ENCODE measurements at regions not wholly inside any gene's neighbourhood (a gene's known extent, or its start where the extent isn't known, plus 50 kb on each side); places are given as distances from the start of the nearest gene placed in this dataset.
"Not testable (repeated sequence)": the region's sequence is repeated elsewhere in the genome, so short reads cannot be mapped to it uniquely, and the experiment has no call there.

DNA sequence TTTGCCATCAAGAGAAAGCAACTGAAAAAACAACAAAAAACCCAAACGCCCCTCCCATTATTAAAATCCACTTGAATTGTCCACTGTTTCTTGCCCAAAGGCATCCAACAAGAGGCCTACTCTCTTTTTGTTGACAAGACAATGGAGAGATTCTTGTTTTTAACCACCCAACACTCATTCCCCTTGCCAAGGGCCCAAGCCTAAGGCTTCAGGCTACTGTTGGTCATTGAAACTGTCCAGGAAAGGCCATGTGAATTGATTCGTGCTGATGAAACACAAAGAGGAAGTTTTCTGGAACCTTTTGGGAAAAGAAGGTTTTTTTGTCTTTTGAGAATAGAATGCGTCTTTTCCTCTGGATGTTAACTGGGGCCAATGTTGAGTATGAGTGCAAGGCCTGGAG is 157.4 kb upstream of the PFN2 start:
- TF ChIP-seq, protein P1, sequence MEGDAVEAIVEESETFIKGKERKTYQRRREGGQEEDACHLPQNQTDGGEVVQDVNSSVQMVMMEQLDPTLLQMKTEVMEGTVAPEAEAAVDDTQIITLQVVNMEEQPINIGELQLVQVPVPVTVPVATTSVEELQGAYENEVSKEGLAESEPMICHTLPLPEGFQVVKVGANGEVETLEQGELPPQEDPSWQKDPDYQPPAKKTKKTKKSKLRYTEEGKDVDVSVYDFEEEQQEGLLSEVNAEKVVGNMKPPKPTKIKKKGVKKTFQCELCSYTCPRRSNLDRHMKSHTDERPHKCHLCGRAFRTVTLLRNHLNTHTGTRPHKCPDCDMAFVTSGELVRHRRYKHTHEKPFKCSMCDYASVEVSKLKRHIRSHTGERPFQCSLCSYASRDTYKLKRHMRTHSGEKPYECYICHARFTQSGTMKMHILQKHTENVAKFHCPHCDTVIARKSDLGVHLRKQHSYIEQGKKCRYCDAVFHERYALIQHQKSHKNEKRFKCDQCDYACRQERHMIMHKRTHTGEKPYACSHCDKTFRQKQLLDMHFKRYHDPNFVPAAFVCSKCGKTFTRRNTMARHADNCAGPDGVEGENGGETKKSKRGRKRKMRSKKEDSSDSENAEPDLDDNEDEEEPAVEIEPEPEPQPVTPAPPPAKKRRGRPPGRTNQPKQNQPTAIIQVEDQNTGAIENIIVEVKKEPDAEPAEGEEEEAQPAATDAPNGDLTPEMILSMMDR (IDR thresholded peaks at IDR 0.05; ENCODE audit: insufficient read depth, low read depth, low read length), result no peak
- no peaks in the 10 kb centered on the region for H3K36me3 ChIP-seq (ENCODE audit: control insufficient read depth, insufficient read depth, low read length)
- no peak for DNase-seq (ENCODE audit: low read depth)
- H3K4me3 ChIP-seq (ENCODE audit: low read depth, low read length), result no peak overlapping the region
- ChIA-PET POLR2A (no interaction called here), CTCF (interaction anchor here (1.8 kb wide), 1 partner anchor 17 kb away, joined by 4 read pairs; no protein-coding TSS in a partner anchor)
- no peaks in the 10 kb centered on the region for H3K27me3 ChIP-seq (ENCODE audit: control insufficient read depth, insufficient read depth, low read length)

DNA sequence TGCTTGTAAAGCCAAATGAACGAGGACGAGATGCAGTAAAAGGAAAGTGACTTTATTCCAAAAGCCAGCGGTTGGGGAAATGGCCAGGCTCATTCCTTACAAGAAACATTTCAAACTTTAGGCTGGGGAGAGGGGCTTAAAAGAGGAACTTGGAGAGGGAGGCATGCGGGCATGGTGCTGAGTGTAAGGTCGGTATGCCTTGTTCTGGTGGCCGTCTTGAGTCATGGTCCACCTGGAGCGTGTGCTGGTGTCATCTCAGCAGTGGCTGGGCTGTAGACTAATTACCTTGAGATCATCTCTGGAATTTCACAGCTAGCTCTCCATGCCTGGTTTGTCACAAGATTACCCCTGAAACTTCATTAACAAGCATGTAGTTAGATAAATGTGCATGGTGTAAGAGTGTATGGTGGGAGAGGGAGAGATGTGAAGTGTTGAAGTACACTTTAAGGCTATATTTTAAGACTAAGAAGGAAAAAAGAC is 156.4 kb upstream of the PFN2 start:
- no peaks in the 10 kb centered on the region for H3K36me3 ChIP-seq (ENCODE audit: control insufficient read depth, insufficient read depth, low read length)
- TF ChIP-seq, protein P1 (IDR thresholded peaks at IDR 0.05; ENCODE audit: insufficient read depth, low read depth, low read length), result no peak
- DNase-seq (ENCODE audit: low read depth), result no peak
- POLR2A ChIA-PET, result no interaction called here
- no peak overlapping the region for H3K4me3 ChIP-seq (ENCODE audit: low read depth, low read length)
- CTCF ChIA-PET, result interaction anchor here (1.7 kb wide), 1 partner anchor 11 kb away, joined by 4 read pairs; no protein-coding TSS in a partner anchor
- no peaks in the 10 kb centered on the region for H3K27me3 ChIP-seq (ENCODE audit: control insufficient read depth, insufficient read depth, low read length)

GRCh38 chr3:150124142-150124541 is 153.4 kb upstream of the PFN2 start:
- CTCF ChIA-PET, result no interaction called here

DNA sequence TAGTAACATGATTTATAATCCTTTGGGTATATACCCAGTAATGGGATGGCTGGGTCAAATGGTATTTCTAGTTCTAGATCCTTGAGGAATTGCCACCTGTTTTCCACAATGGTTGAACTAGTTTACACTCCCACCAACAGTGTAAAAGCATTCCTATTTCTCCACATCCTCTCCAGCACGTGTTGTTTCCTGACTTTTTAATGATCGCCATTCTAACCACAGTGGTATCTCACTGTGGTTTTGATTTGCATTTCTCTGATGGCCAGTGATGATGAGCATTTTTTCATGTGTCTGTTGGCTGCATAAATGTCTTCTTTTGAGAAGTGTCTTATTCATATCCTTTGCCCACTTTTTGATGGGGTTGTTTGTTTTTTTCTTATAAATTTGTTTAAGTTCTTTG is 152.6 kb upstream of the PFN2 start:
- POLR2A ChIA-PET; DNase-seq (ENCODE audit: low read depth); CTCF ChIA-PET; H3K36me3 ChIP-seq (ENCODE audit: control insufficient read depth, insufficient read depth, low read length); H3K4me3 ChIP-seq (ENCODE audit: low read depth, low read length); H3K27me3 ChIP-seq (ENCODE audit: control insufficient read depth, insufficient read depth, low read length): not testable (repeated sequence)

More at GRCh38 chr3:150124142-150124541, 153.4 kb upstream of the PFN2 start:
- no peaks in the 10 kb centered on the region for H3K36me3 ChIP-seq (ENCODE audit: control insufficient read depth, insufficient read depth, low read length)
- H3K4me3 ChIP-seq (ENCODE audit: low read depth, low read length), result no peak overlapping the region
- TF ChIP-seq, protein P1 (IDR thresholded peaks at IDR 0.05; ENCODE audit: insufficient read depth, low read depth, low read length), result no peak
- POLR2A ChIA-PET, result no interaction called here
- no peak for DNase-seq (ENCODE audit: low read depth)
- H3K27me3 ChIP-seq (ENCODE audit: control insufficient read depth, insufficient read depth, low read length), result no peaks in the 10 kb centered on the region; the same call in 1 of the 2 replicates

DNA sequence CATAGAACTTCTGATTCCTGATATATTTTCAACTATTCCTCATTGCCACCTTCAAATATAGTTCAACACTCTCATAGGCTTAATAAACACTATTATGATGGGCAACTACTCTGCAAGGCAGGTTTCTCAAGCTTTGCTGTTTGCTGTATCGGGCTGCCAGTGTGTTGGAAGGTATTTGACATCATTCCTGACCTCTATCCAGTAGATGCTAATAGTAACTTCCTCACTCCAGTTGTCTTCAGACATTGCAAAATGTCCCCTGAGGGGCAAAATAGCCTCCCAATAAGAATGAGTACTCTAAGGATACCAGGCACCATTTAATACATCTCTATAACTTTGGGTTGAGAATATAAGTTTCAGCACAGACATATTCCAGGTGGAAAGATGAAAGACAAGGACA is 147.5 kb upstream of the PFN2 start:
- Histone ChIP-seq H3K36me3 (ENCODE audit: control insufficient read depth, insufficient read depth, low read length) (no peaks in the 10 kb centered on the region), H3K27me3 (ENCODE audit: control insufficient read depth, insufficient read depth, low read length) (no peaks in the 10 kb centered on the region; the same call in 1 of the 2 replicates), H3K4me3 (ENCODE audit: low read depth, low read length) (no peak overlapping the region)
- DNase-seq (ENCODE audit: low read depth), result no peak
- POLR2A ChIA-PET, result no interaction called here
- TF ChIP-seq, protein P1 (IDR thresholded peaks at IDR 0.05; ENCODE audit: insufficient read depth, low read depth, low read length), result no peak
- CTCF ChIA-PET, result interaction anchor here (0.9 kb wide), 1 partner anchor 14 kb away, joined by 3 read pairs; no protein-coding TSS in a partner anchor

DNA sequence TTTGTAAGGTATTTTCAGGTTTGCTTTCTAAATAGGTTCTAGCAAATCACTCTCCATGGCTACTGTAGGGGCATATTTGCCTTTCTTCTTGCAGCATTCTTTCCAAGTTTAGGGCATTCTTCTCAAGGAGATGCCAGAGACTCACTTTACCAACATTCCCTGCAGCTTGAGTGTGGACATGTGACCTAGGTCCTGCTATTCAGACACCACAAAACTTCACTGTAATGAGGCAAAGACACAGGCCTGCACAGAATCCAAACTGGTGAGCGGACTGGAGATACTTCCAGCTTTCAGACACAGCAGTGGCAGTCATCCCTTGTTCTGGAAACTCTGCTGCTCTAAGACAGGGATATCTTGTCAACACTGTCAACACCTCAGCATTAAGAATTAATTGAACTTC is 146.4 kb upstream of the PFN2 start:
- Histone ChIP-seq H3K27me3 (ENCODE audit: control insufficient read depth, insufficient read depth, low read length) (no peaks in the 10 kb centered on the region; the same call in 1 of the 2 replicates), H3K4me3 (ENCODE audit: low read depth, low read length) (no peak overlapping the region), H3K36me3 (ENCODE audit: control insufficient read depth, insufficient read depth, low read length) (no peaks in the 10 kb centered on the region)
- ChIA-PET POLR2A (no interaction called here), CTCF (no interaction called here)
- TF ChIP-seq, protein P1 (IDR thresholded peaks at IDR 0.05; ENCODE audit: insufficient read depth, low read depth, low read length), result no peak
- no peak for DNase-seq (ENCODE audit: low read depth)
